NCI-H69 (cell line): ENCODE measurements at regions not wholly inside any gene's neighbourhood (a gene's known extent, or its start where the extent isn't known, plus 50 kb on each side); places are given as distances from the start of the nearest gene placed in this dataset.

ENCODE experiments used
- DNase-seq: peaks from one replicate; lab custom pipeline; 2025; lab: John Stamatoyannopoulos, UW

DNA sequence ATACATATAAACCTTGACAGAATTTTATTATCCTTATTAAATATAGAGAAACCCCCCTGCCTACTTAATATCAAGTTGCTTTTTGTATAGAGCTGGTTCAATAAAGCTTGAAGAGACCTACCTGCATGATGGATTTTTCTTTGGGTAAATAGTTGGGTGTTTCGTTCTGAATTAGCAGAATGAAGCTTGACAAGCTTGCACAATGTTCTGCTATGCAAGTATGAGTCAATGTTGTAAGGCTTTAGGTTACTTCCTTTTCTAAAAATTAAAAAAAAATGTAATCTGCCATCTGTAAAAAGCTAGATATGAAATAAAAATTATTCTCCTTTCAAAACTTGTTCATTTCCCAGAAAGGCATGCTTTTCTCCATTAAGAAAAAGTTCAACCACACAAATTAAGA is 1662.6 kb upstream of the SEL1L start:
- no peak for DNase-seq

DNA sequence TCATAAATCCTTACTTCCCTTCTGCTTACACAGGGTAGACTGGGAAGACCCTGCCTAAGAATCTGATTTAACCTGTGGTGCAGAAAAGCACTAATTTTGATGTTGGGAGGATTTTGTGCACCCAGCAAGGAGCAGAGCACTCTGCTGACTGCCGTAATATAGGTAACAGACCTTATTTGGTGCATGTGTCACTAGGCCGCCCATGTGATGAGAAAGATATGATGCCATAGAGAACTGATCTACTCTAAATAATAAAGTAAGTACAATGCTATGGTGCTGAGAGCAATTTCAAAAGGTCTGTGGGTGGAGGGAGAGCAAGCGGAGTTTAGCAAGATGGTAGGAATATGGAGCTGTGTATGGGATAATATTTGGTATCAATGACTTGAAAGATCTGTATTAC is 1663.6 kb upstream of the SEL1L start:
- DNase-seq = no peak

GRCh38 chr14:83207550-83207949 is 1673.9 kb upstream of the SEL1L start:
- no peak for DNase-seq

GRCh38 chr14:83208341-83208740 is 1674.7 kb upstream of the SEL1L start:
- DNase-seq = no peak

DNA sequence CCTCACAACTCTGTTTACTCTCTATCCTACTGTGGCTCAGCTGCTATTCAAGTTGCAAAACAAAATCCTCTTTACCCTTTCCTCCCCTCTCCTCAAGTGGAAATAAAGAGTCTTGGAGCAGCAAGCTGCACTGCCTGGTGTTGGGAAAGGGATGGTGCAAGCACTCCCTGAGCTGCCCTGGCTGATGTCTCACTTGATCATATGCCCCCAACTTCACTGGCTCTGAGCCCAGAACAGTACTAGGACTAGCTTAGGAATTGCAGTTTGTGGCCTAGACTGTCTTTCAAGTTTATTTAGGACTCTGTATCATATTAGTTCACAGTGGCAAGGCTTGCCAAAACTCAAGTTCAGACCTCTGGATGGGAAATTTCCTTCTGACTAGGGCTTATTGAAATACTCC is 1683.8 kb upstream of the SEL1L start:
- DNase-seq = peak; percentile 24

- no peak for DNase-seq
Measured at GRCh38 chr14:83247924-83248639, 1714.4 kb upstream of the SEL1L start.

- no peak for DNase-seq
Measured at GRCh38 chr14:83251402-83251801, 1717.7 kb upstream of the SEL1L start.

DNA sequence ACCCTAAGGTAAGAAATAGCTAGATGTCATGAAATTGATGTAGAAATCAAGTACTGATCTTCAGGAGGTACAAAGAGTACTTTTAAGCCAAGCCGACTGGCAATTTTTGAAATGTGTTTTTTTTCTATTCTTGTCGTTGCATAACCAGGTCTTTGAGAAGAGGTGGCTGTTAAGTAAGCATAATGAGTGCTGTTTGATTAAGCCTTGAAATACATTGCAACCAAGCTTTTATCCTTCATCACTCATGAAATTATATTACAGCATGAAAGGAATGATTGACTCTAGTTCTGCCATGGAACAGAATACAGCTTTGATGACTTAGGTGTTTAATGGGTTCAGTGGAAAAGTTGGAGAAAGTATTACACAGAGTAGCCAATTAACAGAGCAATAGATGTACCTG is 1720.2 kb upstream of the SEL1L start:
- no peak for DNase-seq

GRCh38 chr14:83255015-83255726 is 1721.5 kb upstream of the SEL1L start:
- peak; percentile 51 for DNase-seq

- DNase-seq = no peak
Measured at GRCh38 chr14:83255727-83256090, 1722.1 kb upstream of the SEL1L start.

- DNase-seq = no peak
Measured at GRCh38 chr14:83257466-83258439, 1724.1 kb upstream of the SEL1L start.

DNA sequence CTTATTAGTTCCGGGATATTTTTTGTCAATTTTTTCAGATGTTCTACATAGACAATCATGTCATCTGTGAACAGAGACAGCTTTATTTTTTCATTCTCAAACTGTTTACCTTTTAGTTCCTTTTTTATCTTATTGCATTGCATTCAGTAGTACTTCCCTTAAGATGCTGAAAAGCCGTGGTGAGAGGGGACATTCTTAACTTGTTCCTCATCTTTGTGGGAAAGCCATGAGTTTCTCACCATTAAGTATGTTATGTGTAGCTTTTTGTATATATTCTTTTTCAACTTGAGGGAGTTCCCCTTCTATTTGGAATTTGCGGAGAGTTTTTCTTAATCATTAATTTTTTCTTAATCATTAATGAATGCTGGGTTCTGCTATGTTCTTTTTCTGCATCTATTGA is 1727.1 kb upstream of the SEL1L start:
- no peak for DNase-seq

- DNase-seq = no peak
Measured at GRCh38 chr14:83269583-83269982, 1735.9 kb upstream of the SEL1L start.

DNA sequence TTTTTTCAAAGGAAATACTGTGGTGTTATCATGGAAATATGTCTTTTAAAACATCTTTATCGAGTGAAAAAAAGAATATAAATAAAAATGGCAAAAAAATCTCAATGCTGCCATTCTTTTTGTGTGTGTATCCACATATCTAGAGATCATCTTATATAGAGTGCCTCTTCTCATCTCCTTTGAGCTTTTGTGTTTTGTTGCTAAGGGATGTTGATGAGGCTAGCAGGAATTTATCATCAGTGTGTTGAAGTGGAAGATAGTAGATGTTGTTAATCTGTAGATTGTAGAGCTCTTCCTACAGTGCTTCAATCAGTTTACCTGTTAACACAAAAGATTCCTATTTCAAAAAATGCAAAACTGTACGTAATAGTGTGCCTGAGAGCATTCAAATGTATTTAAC is 1738.0 kb upstream of the SEL1L start:
- no peak for DNase-seq

GRCh38 chr14:83280719-83281118 is 1747.1 kb upstream of the SEL1L start:
- no peak for DNase-seq

GRCh38 chr14:83282706-83283105 is 1749.1 kb upstream of the SEL1L start:
- no peak for DNase-seq

DNA sequence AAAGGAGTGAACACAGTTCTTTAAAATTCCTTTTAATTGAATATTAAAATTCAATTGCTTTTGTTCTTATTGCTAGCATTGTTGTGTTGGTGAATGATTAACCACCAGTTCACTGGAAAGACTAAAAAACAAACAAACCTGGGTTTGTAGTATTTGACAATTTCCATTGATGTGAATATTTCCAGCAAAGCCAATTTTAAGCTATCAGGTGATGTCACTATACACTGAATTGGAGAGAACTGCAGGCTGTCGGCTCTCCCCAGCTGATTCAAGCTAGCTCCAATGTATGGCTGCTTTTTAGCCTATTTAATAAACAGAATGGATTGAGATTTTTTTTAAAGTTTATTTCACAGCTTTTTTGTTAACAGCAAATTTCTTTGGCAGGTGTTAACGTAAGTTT is 1753.6 kb upstream of the SEL1L start:
- DNase-seq = no peak

DNA sequence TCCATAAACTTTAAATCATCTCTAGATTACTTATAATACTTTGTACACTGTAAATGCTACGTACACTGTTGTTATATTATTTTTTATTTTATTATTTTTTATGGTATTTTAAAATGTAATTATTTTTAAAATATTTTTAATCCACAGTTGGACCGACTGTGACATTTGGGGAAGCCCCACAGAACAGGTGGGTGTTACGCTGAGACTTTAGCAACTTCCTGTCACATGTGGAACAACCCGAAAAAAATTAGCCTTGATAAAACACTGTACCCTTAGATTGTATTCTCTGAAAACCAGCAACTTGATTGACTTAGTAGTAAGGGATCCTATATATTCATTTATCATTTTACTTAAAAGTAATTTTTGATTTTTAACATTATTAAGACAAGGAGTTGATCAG is 1755.7 kb upstream of the SEL1L start:
- DNase-seq = no peak

- DNase-seq = no peak
Measured at GRCh38 chr14:83289896-83290295, 1756.2 kb upstream of the SEL1L start.

- no peak for DNase-seq
Measured at GRCh38 chr14:83290447-83290846, 1756.8 kb upstream of the SEL1L start.

GRCh38 chr14:83291714-83292113 is 1758.1 kb upstream of the SEL1L start:
- no peak for DNase-seq

DNA sequence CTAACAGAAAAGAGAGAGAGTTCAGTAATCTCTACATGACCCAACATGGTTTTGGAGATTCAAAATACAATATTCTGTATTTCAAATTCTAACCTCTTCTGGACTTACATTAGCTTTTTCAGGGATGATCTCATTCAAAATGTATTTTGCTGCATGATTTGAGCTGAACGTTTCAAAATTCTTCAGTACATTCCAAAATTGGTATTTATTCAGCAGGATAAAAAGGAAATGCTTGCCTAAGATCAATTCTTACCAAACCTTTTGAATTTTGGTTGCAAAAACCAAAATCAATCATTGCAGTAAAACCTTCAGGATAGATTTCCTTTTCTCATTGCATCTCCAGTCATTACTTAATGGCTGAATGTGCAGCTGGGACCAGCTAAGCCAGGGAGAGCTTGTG is 1761.3 kb upstream of the SEL1L start:
- DNase-seq = no peak

DNA sequence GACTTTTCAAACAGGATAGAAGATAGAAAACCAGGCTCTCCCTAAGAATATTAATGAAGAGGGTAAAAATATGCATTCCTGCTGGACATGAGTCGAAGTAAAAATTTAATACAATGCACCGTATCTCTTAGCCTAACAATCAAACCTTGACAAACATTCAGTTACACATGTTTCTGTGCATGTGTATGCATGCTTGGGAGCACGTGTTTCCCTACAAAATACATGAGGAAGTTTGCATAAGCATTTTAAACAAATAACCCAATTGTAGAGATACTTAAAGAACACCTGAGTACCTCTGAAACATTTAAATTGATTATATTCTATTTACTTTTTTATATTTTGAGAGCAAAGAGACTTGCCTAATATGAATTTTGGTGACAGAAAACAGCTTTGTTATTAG is 1763.7 kb upstream of the SEL1L start:
- no peak for DNase-seq
